ENCODE measurements at regions not wholly inside any gene's neighbourhood (a gene's known extent, or its start where the extent isn't known, plus 50 kb on each side); places are given as distances from the start of the nearest gene placed in this dataset.

DNA sequence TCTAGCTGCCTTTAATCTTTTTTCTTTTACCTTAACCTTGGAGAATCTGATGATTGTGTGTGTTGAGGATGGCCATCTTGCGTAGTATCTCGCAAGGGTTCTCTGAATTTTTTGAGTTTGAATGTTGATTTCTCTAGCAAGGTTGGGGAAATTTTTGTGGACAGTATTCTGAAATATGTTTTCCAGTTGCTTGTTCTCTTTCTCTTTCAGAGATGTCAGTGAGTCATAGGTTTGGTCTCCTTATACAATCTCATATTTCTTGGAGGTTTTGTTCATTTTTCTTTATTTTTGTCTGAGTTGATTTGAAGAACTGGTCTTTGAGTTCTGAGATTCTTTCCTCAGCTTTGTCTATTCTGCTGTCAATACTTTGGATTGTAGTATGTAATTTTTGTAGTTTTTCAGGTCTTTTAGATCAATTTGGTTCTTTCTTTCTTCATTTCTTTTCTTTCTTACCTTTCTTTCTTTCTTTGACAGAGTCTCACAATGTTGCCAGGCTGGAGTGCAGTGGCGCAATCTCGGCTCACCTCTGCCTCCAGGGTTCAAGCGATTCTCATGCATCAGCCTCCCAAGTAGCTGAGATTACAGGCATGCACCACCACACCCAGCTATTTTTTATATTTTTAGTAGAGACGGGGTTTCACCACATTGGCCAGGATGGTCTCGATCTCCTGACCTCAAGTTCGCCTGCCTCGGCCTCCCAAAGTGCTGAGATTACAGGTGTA is 366.4 kb upstream of the RASGRP1 start:
- Histone ChIP-seq H2AFZ (ENCODE audit: low read length) (no peak overlapping the region), H3K9ac (ENCODE audit: low read length) (no peak overlapping the region), H4K20me1 (ENCODE audit: insufficient read depth, low read length) (no peaks in the 10 kb centered on the region), H3K9me3 (replicated peaks; ENCODE audit: insufficient read depth, low read length) (no peaks in the 10 kb centered on the region), H3K79me2 (ENCODE audit: low read length) (no peaks in the 10 kb centered on the region), H3K27me3 (replicated peaks; ENCODE audit: insufficient read depth, low read length) (no peaks in the 10 kb centered on the region), H3K4me3 (ENCODE audit: low read length) (no peak overlapping the region), H3K4me1 (ENCODE audit: low read length) (no peaks in the 10 kb centered on the region), H3K9me2 (replicated peaks; ENCODE audit: insufficient read depth, low read length) (no peaks in the 10 kb centered on the region), H3K4me2 (ENCODE audit: low read depth, low read length) (no peak overlapping the region), H3K27ac (ENCODE audit: low read length) (no peak overlapping the region), H3K36me3 (replicated peaks; ENCODE audit: insufficient read depth, low read length) (no peaks in the 10 kb centered on the region), H3F3A (ENCODE audit: insufficient read depth, low read length) (no peaks in the 10 kb centered on the region)
- DNase-seq, result no peak
- TF ChIP-seq EZH2phosphoT487 (IDR thresholded peaks at IDR 0.05; ENCODE audit: low read length) (no peak), EZH2 (optimal IDR thresholded peaks at IDR 0.05; ENCODE audit: low read depth, low read length) (no peak)
- TF ChIP-seq, protein P1, sequence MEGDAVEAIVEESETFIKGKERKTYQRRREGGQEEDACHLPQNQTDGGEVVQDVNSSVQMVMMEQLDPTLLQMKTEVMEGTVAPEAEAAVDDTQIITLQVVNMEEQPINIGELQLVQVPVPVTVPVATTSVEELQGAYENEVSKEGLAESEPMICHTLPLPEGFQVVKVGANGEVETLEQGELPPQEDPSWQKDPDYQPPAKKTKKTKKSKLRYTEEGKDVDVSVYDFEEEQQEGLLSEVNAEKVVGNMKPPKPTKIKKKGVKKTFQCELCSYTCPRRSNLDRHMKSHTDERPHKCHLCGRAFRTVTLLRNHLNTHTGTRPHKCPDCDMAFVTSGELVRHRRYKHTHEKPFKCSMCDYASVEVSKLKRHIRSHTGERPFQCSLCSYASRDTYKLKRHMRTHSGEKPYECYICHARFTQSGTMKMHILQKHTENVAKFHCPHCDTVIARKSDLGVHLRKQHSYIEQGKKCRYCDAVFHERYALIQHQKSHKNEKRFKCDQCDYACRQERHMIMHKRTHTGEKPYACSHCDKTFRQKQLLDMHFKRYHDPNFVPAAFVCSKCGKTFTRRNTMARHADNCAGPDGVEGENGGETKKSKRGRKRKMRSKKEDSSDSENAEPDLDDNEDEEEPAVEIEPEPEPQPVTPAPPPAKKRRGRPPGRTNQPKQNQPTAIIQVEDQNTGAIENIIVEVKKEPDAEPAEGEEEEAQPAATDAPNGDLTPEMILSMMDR (IDR thresholded peaks at IDR 0.05; ENCODE audit: low read length), result no peak

DNA sequence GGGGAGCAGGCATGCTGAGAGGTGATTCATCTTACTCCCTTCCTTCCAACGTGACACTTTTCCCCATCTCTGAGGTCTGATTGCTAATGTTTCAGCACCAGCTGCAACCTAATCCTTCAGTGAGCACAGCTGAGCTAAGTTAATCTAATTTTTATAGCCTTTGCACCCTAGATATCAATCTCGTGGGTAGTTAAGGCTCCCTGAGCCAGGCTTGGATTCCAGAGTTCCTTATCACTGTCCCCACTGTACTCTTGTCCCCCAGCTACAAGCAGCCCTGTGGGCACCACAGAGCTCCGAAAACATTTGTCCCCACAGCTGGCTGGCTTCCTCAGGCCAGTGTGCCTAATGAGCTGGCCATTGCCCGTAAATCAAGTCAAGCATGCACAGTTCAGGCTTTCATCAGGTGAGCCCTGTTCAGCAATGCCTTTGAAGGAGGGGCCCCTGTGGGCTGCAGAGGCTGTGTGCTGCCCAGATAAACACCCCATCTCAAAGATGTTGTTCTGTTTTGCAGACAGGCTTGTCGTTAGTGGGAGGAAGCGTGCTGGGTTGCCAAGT is 376.9 kb upstream of the RASGRP1 start:
- Histone ChIP-seq H4K20me1 (ENCODE audit: insufficient read depth, low read length) (no peaks in the 10 kb centered on the region), H3K4me3 (ENCODE audit: low read length) (no peak overlapping the region), H3K9me2 (replicated peaks; ENCODE audit: insufficient read depth, low read length) (no peaks in the 10 kb centered on the region), H3K9ac (ENCODE audit: low read length) (no peak overlapping the region), H3K4me1 (ENCODE audit: low read length) (no peaks in the 10 kb centered on the region), H3K36me3 (replicated peaks; ENCODE audit: insufficient read depth, low read length) (no peaks in the 10 kb centered on the region), H3K4me2 (ENCODE audit: low read depth, low read length) (no peak overlapping the region), H3K27ac (ENCODE audit: low read length) (no peak overlapping the region), H3F3A (ENCODE audit: insufficient read depth, low read length) (no peaks in the 10 kb centered on the region), H3K9me3 (replicated peaks; ENCODE audit: insufficient read depth, low read length) (no peaks in the 10 kb centered on the region), H3K79me2 (ENCODE audit: low read length) (no peaks in the 10 kb centered on the region), H3K27me3 (replicated peaks; ENCODE audit: insufficient read depth, low read length) (no peaks in the 10 kb centered on the region), H2AFZ (ENCODE audit: low read length) (no peak overlapping the region)
- DNase-seq, result no peak
- TF ChIP-seq, protein P1 (IDR thresholded peaks at IDR 0.05; ENCODE audit: low read length), result no peak
- no peak for TF ChIP-seq EZH2phosphoT487 (IDR thresholded peaks at IDR 0.05; ENCODE audit: low read length)
- TF ChIP-seq EZH2 (optimal IDR thresholded peaks at IDR 0.05; ENCODE audit: low read depth, low read length), result no peak

DNA sequence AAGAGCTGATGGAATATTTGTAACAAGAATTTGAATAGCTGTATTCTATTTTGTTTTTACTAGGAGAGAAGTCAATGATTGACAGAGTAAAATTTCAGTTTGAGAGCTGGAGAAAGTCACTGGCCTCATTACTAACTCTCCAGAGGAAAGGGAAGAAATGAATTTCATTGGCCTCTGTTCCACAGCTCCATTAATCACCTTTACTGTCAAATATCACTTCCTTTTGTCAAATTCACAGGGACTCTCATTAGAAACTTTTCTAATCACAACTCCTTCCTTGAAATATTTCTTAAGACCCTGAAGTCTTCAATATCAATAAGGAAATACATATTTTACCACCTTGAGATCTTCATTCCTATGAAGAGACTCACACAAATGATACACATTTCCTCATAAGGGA is 379.9 kb upstream of the RASGRP1 start:
- TF ChIP-seq, protein P1 (IDR thresholded peaks at IDR 0.05; ENCODE audit: low read length), result no peak

More for the DNA sequence above, 379.9 kb upstream of the RASGRP1 start:
- no peak overlapping the region for H2AFZ ChIP-seq (ENCODE audit: low read length)
- H3K9me3 ChIP-seq (replicated peaks; ENCODE audit: insufficient read depth, low read length), result no peaks in the 10 kb centered on the region
- no peaks in the 10 kb centered on the region for H3F3A ChIP-seq (ENCODE audit: insufficient read depth, low read length)
- H3K27ac ChIP-seq (ENCODE audit: low read length), result no peak overlapping the region
- H3K9ac ChIP-seq (ENCODE audit: low read length), result no peak overlapping the region
- no peak for DNase-seq
- H3K4me1 ChIP-seq (ENCODE audit: low read length), result no peaks in the 10 kb centered on the region
- H4K20me1 ChIP-seq (ENCODE audit: insufficient read depth, low read length), result no peaks in the 10 kb centered on the region
- no peak overlapping the region for H3K4me3 ChIP-seq (ENCODE audit: low read length)
- H3K79me2 ChIP-seq (ENCODE audit: low read length), result no peaks in the 10 kb centered on the region
- no peak overlapping the region for H3K4me2 ChIP-seq (ENCODE audit: low read depth, low read length)
- no peaks in the 10 kb centered on the region for H3K9me2 ChIP-seq (replicated peaks; ENCODE audit: insufficient read depth, low read length)
- H3K36me3 ChIP-seq (replicated peaks; ENCODE audit: insufficient read depth, low read length), result no peaks in the 10 kb centered on the region
- H3K27me3 ChIP-seq (replicated peaks; ENCODE audit: insufficient read depth, low read length), result no peaks in the 10 kb centered on the region

All from MM.1S (cell line).